SH-SY5Y (cell line): ENCODE measurements at regions not wholly inside any gene's neighbourhood (a gene's known extent, or its start where the extent isn't known, plus 50 kb on each side); places are given as distances from the start of the nearest gene placed in this dataset.

Experiments used
- GATA2 ChIP-seq: IDR thresholded peaks from 2 replicates; pipeline ENCODE4 v1.6.1; 2011; ENCODE audit warnings: mild to moderate bottlenecking, low read depth, low read length
- GATA3 ChIP-seq: IDR thresholded peaks from 2 replicates; pipeline ENCODE4 v1.6.1; 2011; ENCODE audit warnings: low read depth, mild to moderate bottlenecking, low read length, moderate library complexity

GRCh38 chr3:41001556-41001955 is 197.7 kb upstream of the CTNNB1 start:
- no peak for TF ChIP-seq GATA3
- TF ChIP-seq GATA2: no peak

- TF ChIP-seq GATA2: no peak
- no peak for TF ChIP-seq GATA3
Observed at GRCh38 chr3:41002104-41002503, 197.2 kb upstream of the CTNNB1 start.

- TF ChIP-seq GATA3 (no peak), GATA2 (no peak)
Observed at GRCh38 chr3:41007399-41007798, 191.9 kb upstream of the CTNNB1 start.

GRCh38 chr3:41011854-41012253 is 187.5 kb upstream of the CTNNB1 start:
- TF ChIP-seq GATA2: no peak
- no peak for TF ChIP-seq GATA3

GRCh38 chr3:41018855-41019254 is 180.4 kb upstream of the CTNNB1 start:
- TF ChIP-seq GATA2: no peak
- TF ChIP-seq GATA3: no peak

GRCh38 chr3:41024031-41024836 is 175.1 kb upstream of the CTNNB1 start:
- no peak for TF ChIP-seq GATA2
- TF ChIP-seq GATA3: no peak

GRCh38 chr3:41026394-41027177 is 172.7 kb upstream of the CTNNB1 start:
- TF ChIP-seq GATA2 (no peak), GATA3 (no peak; the same call in 1 of the 2 replicates)

GRCh38 chr3:41029356-41029755 is 169.9 kb upstream of the CTNNB1 start:
- TF ChIP-seq GATA2: no peak
- TF ChIP-seq GATA3: no peak

- no peak for TF ChIP-seq GATA2
- TF ChIP-seq GATA3: no peak
Observed at GRCh38 chr3:41030220-41030619, 169.1 kb upstream of the CTNNB1 start.

GRCh38 chr3:41031401-41031800 is 167.9 kb upstream of the CTNNB1 start:
- TF ChIP-seq GATA2: no peak
- TF ChIP-seq GATA3: no peak

- TF ChIP-seq GATA2: no peak
- TF ChIP-seq GATA3: no peak
Observed at GRCh38 chr3:41033956-41034519, 165.3 kb upstream of the CTNNB1 start.

- TF ChIP-seq GATA2 (no peak), GATA3 (no peak)
Observed at GRCh38 chr3:41035456-41036022, 163.8 kb upstream of the CTNNB1 start.

- TF ChIP-seq GATA3: no peak
- TF ChIP-seq GATA2: no peak
Observed at GRCh38 chr3:41037651-41038334, 161.5 kb upstream of the CTNNB1 start.

GRCh38 chr3:41040256-41040655 is 159.0 kb upstream of the CTNNB1 start:
- no peak for TF ChIP-seq GATA2
- TF ChIP-seq GATA3: no peak
